Caco-2 (cell line): ENCODE measurements at regions not wholly inside any gene's neighbourhood (a gene's known extent, or its start where the extent isn't known, plus 50 kb on each side); places are given as distances from the start of the nearest gene placed in this dataset.

Experiments used
- BruUV-seq: library from RNA; stranded (reverse); fragments of 400-500 nt; replicated peaks from 2 replicates; lab custom pipeline; 2021; lab: Mats Ljungman, UMichigan
- CTCF ChIA-PET: fragments of 300-600 bp; sonication (Branson Sonifier 250); formaldehyde crosslinking; loops from one replicate; lab custom pipeline; 2022; ENCODE audit warnings: antibody characterized with exemption; lab: Charles Lee
- POLR2A ChIA-PET: fragments of 300-600 bp; sonication (Branson Sonifier 250); formaldehyde crosslinking; loops from one replicate; lab custom pipeline; 2022; ENCODE audit warnings: antibody characterized with exemption; lab: Charles Lee
- DNase-seq, 2 experiments: peaks; one replicate each; pipeline versions ENCODE4 v3.0.0 to v3.0.0-alpha.2; 2020 to 2022
- H3K27me3 ChIP-seq: replicated peaks from 2 replicates; pipeline ENCODE4 v1.6.0; 2011; ENCODE audit warnings: low read length; ENCODE audit not compliant: control insufficient read depth, insufficient read depth
- H3K36me3 ChIP-seq: 2 replicates; pipeline ENCODE4 v1.5.1; 2011; ENCODE audit warnings: low read length; ENCODE audit not compliant: control insufficient read depth, insufficient read depth
- H3K4me1 ChIP-seq: fragments of 250-450 bp; sonication (Bioruptor Pico); 2 replicates; pipeline ENCODE4 v1.5.1; 2020; ENCODE audit warnings: mild to moderate bottlenecking
- H3K4me3 ChIP-seq: 2 replicates; pipeline ENCODE4 v1.5.1; 2011; ENCODE audit warnings: low read depth, mild to moderate bottlenecking, control low read depth, low read length
- H3K9me3 ChIP-seq: fragments of 250-450 bp; sonication (Bioruptor Pico); 2 replicates; pipeline ENCODE4 v1.5.1; 2020; ENCODE audit warnings: mild to moderate bottlenecking, moderate library complexity
- H3K27ac Mint-ChIP-seq: one replicate; pipeline ENCODE4 v1.8.0; 2022; ENCODE audit warnings: mixed read lengths; ENCODE audit not compliant: unreplicated experiment
- H3K27me3 Mint-ChIP-seq: one replicate; pipeline ENCODE4 v1.8.0; 2022; ENCODE audit warnings: mixed read lengths; ENCODE audit not compliant: insufficient read depth, unreplicated experiment
- H3K36me3 Mint-ChIP-seq: one replicate; pipeline ENCODE4 v1.8.0; 2022; ENCODE audit warnings: mild to moderate bottlenecking, mixed read lengths; ENCODE audit not compliant: insufficient read depth, unreplicated experiment
- H3K4me1 Mint-ChIP-seq: one replicate; pipeline ENCODE4 v1.8.0; 2022; ENCODE audit warnings: low read depth, mixed read lengths; ENCODE audit not compliant: unreplicated experiment
- H3K4me3 Mint-ChIP-seq: one replicate; pipeline ENCODE4 v1.8.0; 2022; ENCODE audit warnings: mild to moderate bottlenecking, moderate library complexity, mixed read lengths; ENCODE audit not compliant: unreplicated experiment
- H3K9me3 Mint-ChIP-seq: one replicate; pipeline ENCODE4 v1.8.0; 2022; ENCODE audit warnings: mixed read lengths; ENCODE audit not compliant: unreplicated experiment
- CTCF ChIP-seq, 2 experiments: fragments of 200-600 bp in 1 of 2; IDR thresholded peaks; 1 replicate in 1 of 2; 2 replicates in 1 of 2; pipeline versions ENCODE4 v1.5.1 to v1.8.0; 2011 to 2022; ENCODE audit warnings: antibody characterized with exemption in 1 of 2, control low read depth in 1 of 2, inconsistent platforms in 1 of 2, low read depth in 1 of 2, low read length in 1 of 2, mild to moderate bottlenecking in 1 of 2, moderate library complexity in 1 of 2; ENCODE audit not compliant: insufficient read depth in 1 of 2, severe bottlenecking in 1 of 2, unreplicated experiment in 1 of 2
- intact Hi-C: fragments of 100-400 bp; cut with micrococcal nuclease; formaldehyde crosslinking; loops from one replicate; pipeline ENCODE4 v1.10.0; 2022; ENCODE audit not compliant: unreplicated experiment

- DNase-seq = no peak
- intact Hi-C loops = no loop called here
- Mint-ChIP-seq H3K27ac (peak overlapping the region; percentile 53), H3K4me1 (no peaks in the 10 kb centered on the region), H3K4me3 (no peak overlapping the region), H3K27me3 (no peaks in the 10 kb centered on the region), H3K9me3 (no peaks in the 10 kb centered on the region), H3K36me3 (no peaks in the 10 kb centered on the region)
- Histone ChIP-seq H3K9me3 (no peaks in the 10 kb centered on the region), H3K4me3 (no peak overlapping the region), H3K36me3 (no peaks in the 10 kb centered on the region; the same call in 1 of the 2 replicates), H3K27me3 (no peaks in the 10 kb centered on the region), H3K4me1 (no peaks in the 10 kb centered on the region)
- POLR2A ChIA-PET = no interaction called here
- TF ChIP-seq CTCF (IDR thresholded peaks at IDR 0.05; ENCODE audit: insufficient read depth in 1 of 2, low read depth in 1 of 2, low read length in 1 of 2, severe bottlenecking in 1 of 2, unreplicated experiment in 1 of 2) = no peak
- CTCF ChIA-PET = no interaction called here
- BruUV-seq = no TSS peak
Measured at GRCh38 chr6:41439524-41440418, 104.4 kb downstream of the NCR2 start.

- no peaks in the 10 kb centered on the region for H3K36me3 Mint-ChIP-seq
- no TSS peak for BruUV-seq
- Histone ChIP-seq H3K4me3 (no peak overlapping the region), H3K4me1 (no peaks in the 10 kb centered on the region), H3K9me3 (no peaks in the 10 kb centered on the region), H3K27me3 (no peaks in the 10 kb centered on the region), H3K36me3 (no peaks in the 10 kb centered on the region; the same call in 1 of the 2 replicates)
- DNase-seq = no peak
- H3K27ac Mint-ChIP-seq = no peak overlapping the region
- no peaks in the 10 kb centered on the region for H3K4me1 Mint-ChIP-seq
- CTCF ChIA-PET = no interaction called here
- no peak overlapping the region for H3K4me3 Mint-ChIP-seq
- POLR2A ChIA-PET = no interaction called here
- no peaks in the 10 kb centered on the region for H3K9me3 Mint-ChIP-seq
- intact Hi-C loops = no loop called here
- TF ChIP-seq CTCF (IDR thresholded peaks at IDR 0.05; ENCODE audit: insufficient read depth in 1 of 2, low read depth in 1 of 2, low read length in 1 of 2, severe bottlenecking in 1 of 2, unreplicated experiment in 1 of 2) = no peak
- H3K27me3 Mint-ChIP-seq = no peaks in the 10 kb centered on the region
Measured at GRCh38 chr6:41440958-41441357, 105.2 kb upstream of the FOXP4 start.

- Mint-ChIP-seq H3K36me3 (no peaks in the 10 kb centered on the region), H3K4me1 (no peaks in the 10 kb centered on the region), H3K27ac (no peak overlapping the region), H3K9me3 (no peaks in the 10 kb centered on the region), H3K4me3 (no peak overlapping the region), H3K27me3 (no peaks in the 10 kb centered on the region)
- POLR2A ChIA-PET = no interaction called here
- no peak for DNase-seq
- intact Hi-C loops = no loop called here
- H3K36me3 ChIP-seq = no peaks in the 10 kb centered on the region; the same call in 1 of the 2 replicates
- no TSS peak for BruUV-seq
- TF ChIP-seq CTCF (IDR thresholded peaks at IDR 0.05; ENCODE audit: insufficient read depth in 1 of 2, low read depth in 1 of 2, low read length in 1 of 2, severe bottlenecking in 1 of 2, unreplicated experiment in 1 of 2) = no peak
- no peaks in the 10 kb centered on the region for H3K9me3 ChIP-seq
- H3K4me1 ChIP-seq = no peaks in the 10 kb centered on the region
- H3K4me3 ChIP-seq = no peak overlapping the region
- CTCF ChIA-PET = no interaction called here
- H3K27me3 ChIP-seq = no peaks in the 10 kb centered on the region
Measured at GRCh38 chr6:41441598-41442351, 104.4 kb upstream of the FOXP4 start.
